Nephron progenitor cell (in vitro differentiated cells): ENCODE measurements at regions not wholly inside any gene's neighbourhood (a gene's known extent, or its start where the extent isn't known, plus 50 kb on each side); places are given as distances from the start of the nearest gene placed in this dataset.

Experiments
- DNase-seq: peaks from one replicate; pipeline ENCODE4 v3.0.0; 2021
- H3K27ac Mint-ChIP-seq: 2 replicates; pipeline ENCODE4 v1.8.0; 2021; ENCODE audit warnings: mild to moderate bottlenecking, moderate library complexity, mixed read lengths
- H3K27me3 Mint-ChIP-seq: 2 replicates; pipeline ENCODE4 v1.8.0; 2021; ENCODE audit warnings: mild to moderate bottlenecking, low read depth, mixed read lengths; ENCODE audit not compliant: poor library complexity
- H3K36me3 Mint-ChIP-seq: 2 replicates; pipeline ENCODE4 v1.8.0; 2021; ENCODE audit warnings: low read depth, mixed read lengths
- H3K4me1 Mint-ChIP-seq: 2 replicates; pipeline ENCODE4 v1.8.0; 2021; ENCODE audit warnings: mixed read lengths
- H3K4me3 Mint-ChIP-seq: 2 replicates; pipeline ENCODE4 v1.8.0; 2021; ENCODE audit warnings: mild to moderate bottlenecking, moderate library complexity, mixed read lengths
- H3K9me3 Mint-ChIP-seq: 2 replicates; pipeline ENCODE4 v1.8.0; 2021; ENCODE audit warnings: mild to moderate bottlenecking, moderate library complexity, mixed read lengths
- CTCF ChIP-seq: fragments of 200-600 bp; sonication (generic); IDR thresholded peaks from 2 replicates; pipeline ENCODE4 v1.5.0; 2021; ENCODE audit warnings: antibody characterized with exemption

DNA sequence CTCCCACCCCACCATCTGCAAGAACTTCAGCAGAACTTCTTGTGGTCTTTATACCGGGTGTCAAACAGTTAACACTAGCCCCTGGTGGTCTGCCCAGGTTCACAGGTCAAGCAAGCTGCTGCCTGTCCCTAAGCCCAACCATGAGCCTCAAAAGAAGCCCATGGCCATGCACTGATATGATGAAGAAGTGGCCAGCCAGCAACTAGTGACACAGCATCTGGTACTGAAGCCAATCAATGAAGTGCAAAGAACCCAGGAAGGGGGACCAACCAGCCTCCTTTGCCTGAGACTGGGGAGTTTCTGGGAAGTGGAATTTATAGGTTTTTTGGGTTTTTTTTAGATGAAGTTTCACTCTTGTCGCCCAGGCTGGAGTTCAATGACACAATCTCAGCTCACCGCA lies 127.8 kb downstream of the MAFB start:
- no peak overlapping the region for H3K27ac Mint-ChIP-seq
- TF ChIP-seq CTCF: no peak
- peaks cover 10% of the 10 kb centered on the region for H3K27me3 Mint-ChIP-seq
- peaks cover under 1% of the 10 kb centered on the region for H3K9me3 Mint-ChIP-seq
- no peak for DNase-seq
- peaks cover 34% of the 10 kb centered on the region for H3K4me1 Mint-ChIP-seq
- no peaks in the 10 kb centered on the region for H3K36me3 Mint-ChIP-seq
- H3K4me3 Mint-ChIP-seq: no peak overlapping the region

DNA sequence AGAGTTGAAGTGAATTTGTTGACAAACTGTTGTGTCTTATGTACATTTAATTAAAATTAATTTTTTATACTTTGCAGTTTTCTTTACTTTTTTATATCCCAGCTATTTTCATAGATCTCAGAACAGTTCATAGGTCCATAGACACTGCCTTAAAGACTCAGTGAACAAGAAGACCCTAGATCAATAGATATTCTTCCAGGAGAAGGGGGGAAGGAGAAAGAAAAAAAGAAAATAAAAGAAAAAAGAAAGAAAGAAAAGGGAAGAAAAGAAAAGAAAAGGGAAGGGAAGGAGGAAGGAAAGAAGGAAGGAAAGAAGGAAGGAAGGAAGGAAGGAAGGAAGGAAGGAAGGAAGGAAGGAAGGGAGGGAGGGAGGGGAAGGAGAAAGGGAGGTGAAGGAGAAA lies 130.8 kb downstream of the MAFB start:
- Mint-ChIP-seq H3K27me3 (peaks cover 16% of the 10 kb centered on the region), H3K27ac (no peak overlapping the region), H3K4me3 (no peak overlapping the region), H3K4me1 (peaks cover 21% of the 10 kb centered on the region), H3K36me3 (peaks cover 4% of the 10 kb centered on the region), H3K9me3 (peaks cover 25% of the 10 kb centered on the region)
- no peak for TF ChIP-seq CTCF
- no peak for DNase-seq

GRCh38 chr20:40551125-40551530 lies 137.9 kb downstream of the MAFB start:
- Mint-ChIP-seq H3K4me3 (no peak overlapping the region), H3K27me3 (peaks cover 12% of the 10 kb centered on the region), H3K4me1 (no peaks in the 10 kb centered on the region), H3K9me3 (peaks cover 24% of the 10 kb centered on the region), H3K36me3 (peaks cover 4% of the 10 kb centered on the region), H3K27ac (no peak overlapping the region)
- no peak for TF ChIP-seq CTCF
- no peak for DNase-seq

- Mint-ChIP-seq H3K27me3 (peaks cover 18% of the 10 kb centered on the region), H3K9me3 (no peaks in the 10 kb centered on the region), H3K27ac (no peak overlapping the region), H3K4me1 (no peaks in the 10 kb centered on the region), H3K36me3 (no peaks in the 10 kb centered on the region), H3K4me3 (no peak overlapping the region)
- no peak for TF ChIP-seq CTCF
- no peak for DNase-seq
Measured at GRCh38 chr20:40547483-40548091, 141.4 kb downstream of the MAFB start.

- TF ChIP-seq CTCF: no peak
- Mint-ChIP-seq H3K4me3 (no peak overlapping the region), H3K27me3 (peaks cover 20% of the 10 kb centered on the region)
Measured at GRCh38 chr20:40545478-40545877, 143.6 kb downstream of the MAFB start.

GRCh38 chr20:40542065-40542464 lies 147.0 kb downstream of the MAFB start:
- Mint-ChIP-seq H3K27ac (no peak overlapping the region), H3K4me3 (no peak overlapping the region), H3K4me1 (no peaks in the 10 kb centered on the region), H3K36me3 (no peaks in the 10 kb centered on the region), H3K27me3 (peaks cover 17% of the 10 kb centered on the region), H3K9me3 (no peaks in the 10 kb centered on the region)
- no peak for TF ChIP-seq CTCF
- DNase-seq: no peak

More at GRCh38 chr20:40545478-40545877, 143.6 kb downstream of the MAFB start:
- DNase-seq: no peak
- H3K36me3 Mint-ChIP-seq: no peaks in the 10 kb centered on the region
- no peaks in the 10 kb centered on the region for H3K4me1 Mint-ChIP-seq
- H3K9me3 Mint-ChIP-seq: no peaks in the 10 kb centered on the region
- no peak overlapping the region for H3K27ac Mint-ChIP-seq
